GM12878 (cell line): ENCODE measurements at regions not wholly inside any gene's neighbourhood (a gene's known extent, or its start where the extent isn't known, plus 50 kb on each side); places are given as distances from the start of the nearest gene placed in this dataset.

Experiments used
- ATAC-seq: fragments of 200-7000 bp; cut with Tn5 transposase; 3 replicates; pipeline ENCODE4 v1.9.1; 2020; ENCODE audit warnings: mild to moderate bottlenecking, moderate library complexity
- BruUV-seq: library from RNA; stranded (reverse); fragments of 400-500 nt; replicated peaks from 2 replicates; lab custom pipeline; 2021; lab: Mats Ljungman, UMichigan
- CTCF ChIA-PET: fragments of 300-600 bp; sonication (Branson Sonifier 250); formaldehyde crosslinking; extraction: SDS; loops from one replicate; lab custom pipeline; 2021; ENCODE audit warnings: inconsistent platforms; lab: Yijun Ruan, JAX
- POLR2A ChIA-PET: fragments of 350-600 bp; formaldehyde crosslinking; extraction: SDS; loops from one replicate; lab custom pipeline; 2021; ENCODE audit warnings: inconsistent platforms; lab: Charles Lee
- RAD21 ChIA-PET: fragments of 300-600 bp; sonication (Branson Sonifier 250); formaldehyde crosslinking; loops from one replicate; lab custom pipeline; 2023; ENCODE audit warnings: antibody characterized with exemption; ENCODE audit not compliant: unreplicated experiment; lab: Charles Lee
- SMC1A ChIA-PET: fragments of 300-600 bp; sonication (Branson Sonifier 250); formaldehyde crosslinking; loops from one replicate; lab custom pipeline; 2023; ENCODE audit not compliant: unreplicated experiment, uncharacterized antibody; lab: Charles Lee
- DNase-seq: peaks from one replicate; pipeline ENCODE4 v3.0.0-alpha.2; 2011; ENCODE audit warnings: low read depth, low spot score
- FAIRE-seq: peaks from 3 replicates; lab custom pipeline; 2011; peaks lifted over from hg19 to GRCh38; lab: Jason Lieb, UNC
- H2AFZ ChIP-seq: 2 replicates; pipeline ENCODE4 v1.6.0; 2011; ENCODE audit warnings: low read depth, low read length, control low read depth; ENCODE audit not compliant: control insufficient read depth
- H3K27ac ChIP-seq: 2 replicates; pipeline ENCODE4 v1.5.1; 2011; ENCODE audit warnings: control low read depth; ENCODE audit not compliant: control insufficient read depth, insufficient read depth
- H3K27me3 ChIP-seq, 2 experiments: replicated peaks in 1 of 2; 2 replicates each; pipeline versions ENCODE4 v1.6.0 to v1.6.1; 2011; ENCODE audit warnings: low read length in 1 of 2; ENCODE audit not compliant: control insufficient read depth in 2 of 2, insufficient read depth in 2 of 2
- H3K36me3 ChIP-seq, 2 experiments: 2 replicates each; pipeline ENCODE4 v1.5.1; 2011; ENCODE audit warnings: low read length in 1 of 2; ENCODE audit not compliant: control insufficient read depth in 2 of 2, insufficient read depth in 2 of 2
- H3K4me1 ChIP-seq: 2 replicates; pipeline ENCODE4 v1.6.1; 2011; ENCODE audit warnings: mild to moderate bottlenecking, low read length, moderate library complexity, mixed read lengths; ENCODE audit not compliant: control insufficient read depth, insufficient read depth
- H3K4me2 ChIP-seq: 2 replicates; pipeline ENCODE4 v1.6.0; 2011; ENCODE audit warnings: control low read depth; ENCODE audit not compliant: control insufficient read depth, insufficient read depth
- H3K4me3 ChIP-seq: fragments of 200-600 bp; sonication (generic); 2 replicates; pipeline ENCODE4 v1.5.1; 2016
- H3K79me2 ChIP-seq: 2 replicates; pipeline ENCODE4 v1.6.0; 2011; ENCODE audit warnings: low read length; ENCODE audit not compliant: control insufficient read depth, insufficient read depth
- H3K9ac ChIP-seq: 2 replicates; pipeline ENCODE4 v1.8.0; 2011; ENCODE audit warnings: low read length, control low read depth, mixed read lengths; ENCODE audit not compliant: control insufficient read depth, insufficient read depth
- H3K9me3 ChIP-seq: replicated peaks from 3 replicates; pipeline ENCODE4 v1.5.1; 2011; ENCODE audit warnings: mild to moderate bottlenecking, low read length; ENCODE audit not compliant: control insufficient read depth, insufficient read depth
- H4K20me1 ChIP-seq: 2 replicates; pipeline ENCODE4 v1.6.0; 2011; ENCODE audit not compliant: control insufficient read depth, insufficient read depth
- CTCF ChIP-seq, 3 experiments: IDR thresholded peaks in 2 of 3; conservative IDR thresholded peaks in 1 of 3; 2 replicates each; pipeline ENCODE4 v1.5.1; 2011; ENCODE audit warnings: low read depth in 3 of 3, low read length in 3 of 3, mild to moderate bottlenecking in 3 of 3, control low read depth in 2 of 3, moderate library complexity in 2 of 3, inconsistent platforms in 1 of 3, mixed read lengths in 1 of 3; ENCODE audit not compliant: control insufficient read depth in 2 of 3, insufficient read depth in 1 of 3; ENCODE audit errors: extremely low read depth in 1 of 3
- DPF2 ChIP-seq: fragments of 450-650 bp; IDR thresholded peaks from 2 replicates; pipeline ENCODE4 v1.6.1; 2017; ENCODE audit warnings: mild to moderate bottlenecking
- HDAC6 ChIP-seq: fragments of 200-600 bp; sonication (generic); IDR thresholded peaks from one replicate; pipeline ENCODE4 v1.8.0; 2017; ENCODE audit warnings: antibody characterized with exemption; ENCODE audit not compliant: unreplicated experiment
- IKZF2 ChIP-seq, 2 experiments: fragments of 450-650 bp; IDR thresholded peaks; 2 replicates each; pipeline ENCODE4 v1.6.1; 2017; ENCODE audit warnings: mild to moderate bottlenecking in 2 of 2, moderate library complexity in 2 of 2
- LARP7 ChIP-seq: fragments of 450-650 bp; IDR thresholded peaks from 2 replicates; pipeline ENCODE4 v1.6.1; 2017; ENCODE audit warnings: mild to moderate bottlenecking
- STAT1 ChIP-seq: fragments of 450-650 bp; conservative IDR thresholded peaks from 2 replicates; pipeline ENCODE4 v1.6.1; 2014; ENCODE audit warnings: antibody characterized with exemption, mild to moderate bottlenecking
- USF2 ChIP-seq: IDR thresholded peaks from 2 replicates; pipeline ENCODE4 v1.6.1; 2011; ENCODE audit warnings: low read depth, low read length, improper control_type of control experiment, borderline replicate concordance
- ZBTB33 ChIP-seq: fragments of 450-650 bp; IDR thresholded peaks from 2 replicates; pipeline ENCODE4 v1.6.1; 2017; ENCODE audit warnings: mild to moderate bottlenecking
- WGBS: methylation state at CpG from one replicate; pipeline ENCODE4 v1.1.6; 2016; ENCODE audit warnings: low lambda C conversion rate; ENCODE audit not compliant: insufficient replicate concordance, insufficient coverage; ENCODE audit errors: missing lambda C conversion rate; 5-methylcytosine and 5-hydroxymethylcytosine counted together
- in situ Hi-C: fragments of 300-500 bp; cut with MboI; formaldehyde crosslinking; loops from 9 replicates; pipeline ENCODE4 v1.14.3; 2018; ENCODE audit warnings: mixed read lengths
- intact Hi-C: fragments of 100-400 bp; cut with micrococcal nuclease; formaldehyde crosslinking; loops from one replicate; pipeline ENCODE4 v1.14.2; 2022; ENCODE audit not compliant: unreplicated experiment
- TF ChIP-seq, protein P1 (sequence below): fragments of 450-650 bp; conservative IDR thresholded peaks from 2 replicates; pipeline ENCODE4 v1.6.1; 2017; ENCODE audit warnings: mild to moderate bottlenecking, moderate library complexity

DNA sequence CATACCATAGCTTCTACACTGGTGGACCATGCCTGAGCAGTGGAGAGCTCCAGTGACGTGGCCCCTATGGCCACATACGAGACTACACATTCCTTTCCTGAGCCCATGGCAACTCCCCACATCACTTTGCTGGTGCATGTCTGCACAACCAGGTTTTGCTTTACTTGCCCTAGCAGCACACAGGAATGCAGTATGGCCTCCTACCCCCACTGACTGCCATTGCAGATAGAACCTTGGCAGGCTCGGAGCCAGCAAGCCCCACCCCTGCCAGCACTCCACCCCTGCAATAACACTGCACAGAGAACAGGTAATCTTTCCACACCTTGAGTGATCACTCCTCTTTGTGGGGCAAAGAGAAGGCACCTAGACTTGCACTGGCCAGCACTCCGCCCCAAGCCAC lies 531.9 kb upstream of the CAMK1G start:
- WGBS: 14% methylated on average over 4 of the region's 4 CpGs
- ChIA-PET SMC1A (no interaction called here), CTCF (no interaction called here), POLR2A (no interaction called here), RAD21 (no interaction called here)
- ATAC-seq (no peak), DNase-seq (no peak), FAIRE-seq (no peak)
- Histone ChIP-seq H3K79me2 (no peaks in the 10 kb centered on the region), H3K4me2 (no peak overlapping the region), H3K27ac (no peak overlapping the region), H3K4me3 (no peak overlapping the region), H3K4me1 (no peaks in the 10 kb centered on the region), H3K9me3 (no peaks in the 10 kb centered on the region), H3K36me3 (no peaks in the 10 kb centered on the region), H3K9ac (no peak overlapping the region), H4K20me1 (no peaks in the 10 kb centered on the region), H2AFZ (no peak overlapping the region), H3K27me3 (no peaks in the 10 kb centered on the region)
- in situ Hi-C loops (no loop called here), intact Hi-C loops (no loop called here)
- BruUV-seq: no TSS peak
- TF ChIP-seq CTCF (IDR thresholded peaks at IDR 0.05 in 2 of 3, conservative IDR thresholded peaks at IDR 0.05 in 1 of 3; ENCODE audit: control insufficient read depth in 2 of 3, extremely low read depth in 1 of 3, insufficient read depth in 1 of 3, low read depth in 3 of 3, low read length in 3 of 3) (no peak), USF2 (no peak), LARP7 (no peak), DPF2 (no peak)

- Histone ChIP-seq H3K4me1 (no peaks in the 10 kb centered on the region), H3K36me3 (no peaks in the 10 kb centered on the region), H3K4me2 (no peak overlapping the region), H3K9me3 (no peaks in the 10 kb centered on the region; the same call in 2 of the 3 replicates)
- FAIRE-seq: no peak
- intact Hi-C loops: no loop called here
- TF ChIP-seq, protein P1, sequence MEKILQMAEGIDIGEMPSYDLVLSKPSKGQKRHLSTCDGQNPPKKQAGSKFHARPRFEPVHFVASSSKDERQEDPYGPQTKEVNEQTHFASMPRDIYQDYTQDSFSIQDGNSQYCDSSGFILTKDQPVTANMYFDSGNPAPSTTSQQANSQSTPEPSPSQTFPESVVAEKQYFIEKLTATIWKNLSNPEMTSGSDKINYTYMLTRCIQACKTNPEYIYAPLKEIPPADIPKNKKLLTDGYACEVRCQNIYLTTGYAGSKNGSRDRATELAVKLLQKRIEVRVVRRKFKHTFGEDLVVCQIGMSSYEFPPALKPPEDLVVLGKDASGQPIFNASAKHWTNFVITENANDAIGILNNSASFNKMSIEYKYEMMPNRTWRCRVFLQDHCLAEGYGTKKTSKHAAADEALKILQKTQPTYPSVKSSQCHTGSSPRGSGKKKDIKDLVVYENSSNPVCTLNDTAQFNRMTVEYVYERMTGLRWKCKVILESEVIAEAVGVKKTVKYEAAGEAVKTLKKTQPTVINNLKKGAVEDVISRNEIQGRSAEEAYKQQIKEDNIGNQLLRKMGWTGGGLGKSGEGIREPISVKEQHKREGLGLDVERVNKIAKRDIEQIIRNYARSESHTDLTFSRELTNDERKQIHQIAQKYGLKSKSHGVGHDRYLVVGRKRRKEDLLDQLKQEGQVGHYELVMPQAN: no peak
- TF ChIP-seq HDAC6 (no peak), IKZF2 (IDR thresholded peaks at IDR 0.05) (no peak), STAT1 (no peak), ZBTB33 (no peak)
- TF ChIP-seq, all 136 proteins: peak for 0
- Histone ChIP-seq H3K9ac (no peak overlapping the region), H3K79me2 (no peaks in the 10 kb centered on the region), H3K27ac (no peak overlapping the region), H2AFZ (no peak overlapping the region), H3K27me3 (no peaks in the 10 kb centered on the region), H4K20me1 (no peaks in the 10 kb centered on the region), H3K4me3 (no peak overlapping the region)
- SMC1A ChIA-PET: no interaction called here
- BruUV-seq: no TSS peak
- no peak for ATAC-seq
- in situ Hi-C loops: no loop called here
- CTCF ChIA-PET: no interaction called here
- DNase-seq: no peak
- RAD21 ChIA-PET: interaction anchor here (0.7 kb wide), 1 partner anchor 579 kb away, joined by 5 read pairs; no protein-coding TSS in a partner anchor
- POLR2A ChIA-PET: no interaction called here
- WGBS: 0% methylated on average over 2 of the region's 2 CpGs
Measured at GRCh38 chr1:209053587-209053986, 529.9 kb upstream of the CAMK1G start.
